ENCODE measurements at regions not wholly inside any gene's neighbourhood (a gene's known extent, or its start where the extent isn't known, plus 50 kb on each side); places are given as distances from the start of the nearest gene placed in this dataset.

- no peak for DNase-seq (ENCODE audit: low spot score)
Observed at GRCh38 chr4:27844376-27844775, 983.7 kb downstream of the STIM2 start.

- DNase-seq (ENCODE audit: low spot score) = no peak
Observed at GRCh38 chr4:27846951-27847350, 986.3 kb downstream of the STIM2 start.

GRCh38 chr4:27861381-27861787, 1000.7 kb downstream of the STIM2 start:
- peak; percentile 36 for DNase-seq (ENCODE audit: low spot score)

GRCh38 chr4:27861802-27862201, 1001.2 kb downstream of the STIM2 start:
- no peak for DNase-seq (ENCODE audit: low spot score)

- DNase-seq (ENCODE audit: low spot score) = no peak
Observed at GRCh38 chr4:27873596-27873995, 1013.0 kb downstream of the STIM2 start.

GRCh38 chr4:27881705-27882104, 1021.1 kb downstream of the STIM2 start:
- no peak for DNase-seq (ENCODE audit: low spot score)

GRCh38 chr4:27886120-27886519, 1025.5 kb downstream of the STIM2 start:
- DNase-seq (ENCODE audit: low spot score) = no peak

- DNase-seq (ENCODE audit: low spot score) = no peak
Observed at GRCh38 chr4:27887646-27888045, 1027.0 kb downstream of the STIM2 start.

- DNase-seq (ENCODE audit: low spot score) = no peak
Observed at GRCh38 chr4:27888505-27888904, 1027.9 kb downstream of the STIM2 start.

- DNase-seq (ENCODE audit: low spot score) = no peak
Observed at GRCh38 chr4:27894951-27895350, 1034.3 kb downstream of the STIM2 start.

GRCh38 chr4:27908356-27908755, 1047.7 kb downstream of the STIM2 start:
- no peak for DNase-seq (ENCODE audit: low spot score)

- DNase-seq (ENCODE audit: low spot score) = no peak
Observed at GRCh38 chr4:27910227-27910626, 1049.6 kb downstream of the STIM2 start.

GRCh38 chr4:27911047-27911446, 1050.4 kb downstream of the STIM2 start:
- DNase-seq (ENCODE audit: low spot score) = no peak

- no peak for DNase-seq (ENCODE audit: low spot score)
Observed at GRCh38 chr4:27913738-27914137, 1053.1 kb downstream of the STIM2 start.

GRCh38 chr4:27915822-27916221, 1055.2 kb downstream of the STIM2 start:
- DNase-seq (ENCODE audit: low spot score) = no peak

GRCh38 chr4:27916452-27917184, 1056.0 kb downstream of the STIM2 start:
- DNase-seq (ENCODE audit: low spot score) = peak; percentile 47

- DNase-seq (ENCODE audit: low spot score) = peak; percentile 71
Observed at GRCh38 chr4:27917381-27917780, 1056.7 kb downstream of the STIM2 start.

GRCh38 chr4:27921231-27921630, 1060.6 kb downstream of the STIM2 start:
- no peak for DNase-seq (ENCODE audit: low spot score)

- DNase-seq (ENCODE audit: low spot score) = no peak
Observed at GRCh38 chr4:27928761-27929540, 1068.3 kb downstream of the STIM2 start.

- no peak for DNase-seq (ENCODE audit: low spot score)
Observed at GRCh38 chr4:27930291-27930690, 1069.7 kb downstream of the STIM2 start.

GRCh38 chr4:27930976-27931375, 1070.3 kb downstream of the STIM2 start:
- no peak for DNase-seq (ENCODE audit: low spot score)

- no peak for DNase-seq (ENCODE audit: low spot score)
Observed at GRCh38 chr4:27931584-27931983, 1070.9 kb downstream of the STIM2 start.

- DNase-seq (ENCODE audit: low spot score) = no peak
Observed at GRCh38 chr4:27934871-27935270, 1074.2 kb downstream of the STIM2 start.
